GM19025 (cell line): ENCODE measurements at regions not wholly inside any gene's neighbourhood (a gene's known extent, or its start where the extent isn't known, plus 50 kb on each side); places are given as distances from the start of the nearest gene placed in this dataset.
"Not testable (repeated sequence)": the region's sequence is repeated elsewhere in the genome, so short reads cannot be mapped to it uniquely, and the experiment has no call there.

Experiments
- ATAC-seq: cut with Tn5 transposase; IDR thresholded peaks from one replicate; pipeline ENCODE4 v1.9.1; 2021; ENCODE audit warnings: mild to moderate bottlenecking, low read depth, moderate library complexity; ENCODE audit not compliant: unreplicated experiment

- no peak for ATAC-seq
These were observed 52.0 kb downstream of the ZC3H11B start for GRCh38 chr1:219560856-219561255.

- no peak for ATAC-seq
These were observed 53.0 kb downstream of the ZC3H11B start for GRCh38 chr1:219559899-219560298.

GRCh38 chr1:219555806-219556205, 57.1 kb downstream of the ZC3H11B start:
- no peak for ATAC-seq

GRCh38 chr1:219555031-219555692, 57.7 kb downstream of the ZC3H11B start:
- no peak for ATAC-seq

- no peak for ATAC-seq
These were observed 58.9 kb downstream of the ZC3H11B start for GRCh38 chr1:219553934-219554502.

GRCh38 chr1:219550201-219550600, 62.7 kb downstream of the ZC3H11B start:
- ATAC-seq = no peak

- no peak for ATAC-seq
These were observed 63.7 kb downstream of the ZC3H11B start for GRCh38 chr1:219549215-219549614.

GRCh38 chr1:219548386-219548785, 64.5 kb downstream of the ZC3H11B start:
- no peak for ATAC-seq

- ATAC-seq = not testable (repeated sequence)
These were observed 67.1 kb downstream of the ZC3H11B start for GRCh38 chr1:219545756-219546155.

GRCh38 chr1:219544163-219544846, 68.6 kb downstream of the ZC3H11B start:
- ATAC-seq = no peak

- ATAC-seq = no peak
These were observed 69.9 kb downstream of the ZC3H11B start for GRCh38 chr1:219542828-219543518.

- ATAC-seq = no peak
These were observed 71.0 kb downstream of the ZC3H11B start for GRCh38 chr1:219541946-219542345.

GRCh38 chr1:219539645-219540254, 73.2 kb downstream of the ZC3H11B start:
- ATAC-seq = no peak

- no peak for ATAC-seq
These were observed 74.0 kb downstream of the ZC3H11B start for GRCh38 chr1:219538886-219539285.

- no peak for ATAC-seq
These were observed 75.7 kb downstream of the ZC3H11B start for GRCh38 chr1:219537223-219537631.

- no peak for ATAC-seq
These were observed 76.9 kb downstream of the ZC3H11B start for GRCh38 chr1:219536038-219536437.

GRCh38 chr1:219534991-219535390, 77.9 kb downstream of the ZC3H11B start:
- no peak for ATAC-seq

GRCh38 chr1:219533280-219533679, 79.6 kb downstream of the ZC3H11B start:
- no peak for ATAC-seq

- no peak for ATAC-seq
These were observed 83.8 kb downstream of the ZC3H11B start for GRCh38 chr1:219529116-219529515.

GRCh38 chr1:219528633-219529032, 84.3 kb downstream of the ZC3H11B start:
- ATAC-seq = no peak

- no peak for ATAC-seq
These were observed 84.9 kb downstream of the ZC3H11B start for GRCh38 chr1:219527994-219528393.
